Dermis blood vessel endothelial cell (primary cell): ENCODE measurements at regions not wholly inside any gene's neighbourhood (a gene's known extent, or its start where the extent isn't known, plus 50 kb on each side); places are given as distances from the start of the nearest gene placed in this dataset.

Experiments used
- DNase-seq: peaks from one replicate; pipeline ENCODE4 v3.0.0; 2010

GRCh38 chr12:126112849-126113248 lies 1047.6 kb downstream of the AACS start:
- DNase-seq = no peak

GRCh38 chr12:126114441-126114840 lies 1049.2 kb downstream of the AACS start:
- DNase-seq = no peak

GRCh38 chr12:126117502-126117901 lies 1052.3 kb downstream of the AACS start:
- no peak for DNase-seq

GRCh38 chr12:126139355-126139754 lies 1074.1 kb downstream of the AACS start:
- no peak for DNase-seq

- DNase-seq = no peak
Measured at GRCh38 chr12:126144603-126145002, 1079.4 kb downstream of the AACS start.

GRCh38 chr12:126147321-126147720 lies 1082.1 kb downstream of the AACS start:
- DNase-seq = no peak

GRCh38 chr12:126156806-126157574 lies 1091.8 kb downstream of the AACS start:
- DNase-seq = no peak

- no peak for DNase-seq
Measured at GRCh38 chr12:126157575-126157966, 1092.3 kb downstream of the AACS start.

- DNase-seq = no peak
Measured at GRCh38 chr12:126159139-126159538, 1093.9 kb downstream of the AACS start.

- no peak for DNase-seq
Measured at GRCh38 chr12:126160912-126161311, 1095.7 kb downstream of the AACS start.

- DNase-seq = no peak
Measured at GRCh38 chr12:126163984-126164383, 1098.7 kb downstream of the AACS start.

GRCh38 chr12:126171937-126172559 lies 1106.8 kb downstream of the AACS start:
- DNase-seq = no peak

- DNase-seq = no peak
Measured at GRCh38 chr12:126182619-126183236, 1117.5 kb downstream of the AACS start.

GRCh38 chr12:126185025-126185424 lies 1119.8 kb downstream of the AACS start:
- DNase-seq = no peak

- DNase-seq = no peak
Measured at GRCh38 chr12:126189856-126190255, 1124.6 kb downstream of the AACS start.

GRCh38 chr12:126191031-126191891 lies 1126.0 kb downstream of the AACS start:
- DNase-seq = no peak

GRCh38 chr12:126191949-126192348 lies 1126.7 kb downstream of the AACS start:
- no peak for DNase-seq

- no peak for DNase-seq
Measured at GRCh38 chr12:126193190-126193589, 1128.0 kb downstream of the AACS start.

GRCh38 chr12:126196263-126196662 lies 1131.0 kb downstream of the AACS start:
- no peak for DNase-seq

GRCh38 chr12:126198516-126198915 lies 1133.3 kb downstream of the AACS start:
- DNase-seq = no peak

GRCh38 chr12:126198966-126199692 lies 1133.9 kb downstream of the AACS start:
- no peak for DNase-seq

GRCh38 chr12:126201981-126202537 lies 1136.8 kb downstream of the AACS start:
- DNase-seq = no peak
